ENCODE measurements at regions not wholly inside any gene's neighbourhood (a gene's known extent, or its start where the extent isn't known, plus 50 kb on each side); places are given as distances from the start of the nearest gene placed in this dataset.
"Not testable (repeated sequence)": the region's sequence is repeated elsewhere in the genome, so short reads cannot be mapped to it uniquely, and the experiment has no call there.

- DNase-seq (ENCODE audit: low spot score): no peak
These were observed 1197.4 kb downstream of the SUCLG1 start for GRCh38 chr2:83261591-83262136.

GRCh38 chr2:83253848-83254247, 1205.2 kb downstream of the SUCLG1 start:
- DNase-seq (ENCODE audit: low spot score): no peak

GRCh38 chr2:83251321-83251872, 1207.7 kb downstream of the SUCLG1 start:
- no peak for DNase-seq (ENCODE audit: low spot score)

- not testable (repeated sequence) for DNase-seq (ENCODE audit: low spot score)
These were observed 1213.1 kb downstream of the SUCLG1 start for GRCh38 chr2:83245806-83246537.

- no peak for DNase-seq (ENCODE audit: low spot score)
These were observed 1218.5 kb downstream of the SUCLG1 start for GRCh38 chr2:83240611-83241010.

- DNase-seq (ENCODE audit: low spot score): no peak
These were observed 1221.0 kb downstream of the SUCLG1 start for GRCh38 chr2:83238111-83238510.

GRCh38 chr2:83234246-83234645, 1224.8 kb downstream of the SUCLG1 start:
- no peak for DNase-seq (ENCODE audit: low spot score)

GRCh38 chr2:83233781-83234180, 1225.3 kb downstream of the SUCLG1 start:
- no peak for DNase-seq (ENCODE audit: low spot score)

GRCh38 chr2:83233326-83233725, 1225.8 kb downstream of the SUCLG1 start:
- DNase-seq (ENCODE audit: low spot score): no peak

GRCh38 chr2:83229443-83229842, 1229.6 kb downstream of the SUCLG1 start:
- no peak for DNase-seq (ENCODE audit: low spot score)

- DNase-seq (ENCODE audit: low spot score): no peak
These were observed 1234.4 kb downstream of the SUCLG1 start for GRCh38 chr2:83224591-83225200.

- DNase-seq (ENCODE audit: low spot score): no peak
These were observed 1237.8 kb downstream of the SUCLG1 start for GRCh38 chr2:83221258-83221657.

- DNase-seq (ENCODE audit: low spot score): no peak
These were observed 1241.2 kb downstream of the SUCLG1 start for GRCh38 chr2:83217854-83218253.

GRCh38 chr2:83196225-83196624, 1262.9 kb downstream of the SUCLG1 start:
- DNase-seq (ENCODE audit: low spot score): no peak

GRCh38 chr2:83191316-83191715, 1267.8 kb downstream of the SUCLG1 start:
- DNase-seq (ENCODE audit: low spot score): no peak

- DNase-seq (ENCODE audit: low spot score): no peak
These were observed 1272.8 kb downstream of the SUCLG1 start for GRCh38 chr2:83186105-83186760.

- DNase-seq (ENCODE audit: low spot score): not testable (repeated sequence)
These were observed 1278.1 kb downstream of the SUCLG1 start for GRCh38 chr2:83180862-83181530.

- no peak for DNase-seq (ENCODE audit: low spot score)
These were observed 1282.5 kb downstream of the SUCLG1 start for GRCh38 chr2:83176539-83176938.

GRCh38 chr2:83172841-83173240, 1286.2 kb downstream of the SUCLG1 start:
- no peak for DNase-seq (ENCODE audit: low spot score)

GRCh38 chr2:83168377-83168776, 1290.7 kb downstream of the SUCLG1 start:
- DNase-seq (ENCODE audit: low spot score): no peak

- no peak for DNase-seq (ENCODE audit: low spot score)
These were observed 1296.7 kb downstream of the SUCLG1 start for GRCh38 chr2:83162421-83162820.

- DNase-seq (ENCODE audit: low spot score): no peak
These were observed 1298.5 kb downstream of the SUCLG1 start for GRCh38 chr2:83160571-83160970.

All from AG08396 (cell line).